NCI-H1417 (cell line): ENCODE measurements at regions not wholly inside any gene's neighbourhood (a gene's known extent, or its start where the extent isn't known, plus 50 kb on each side); places are given as distances from the start of the nearest gene placed in this dataset.

ENCODE experiments used
- DNase-seq, 3 experiments: peaks; one replicate each; lab custom pipeline; 2025; lab: John Stamatoyannopoulos, UW

GRCh38 chr12:19053218-19053617, 76.3 kb upstream of the PLEKHA5 start:
- no peak for DNase-seq

GRCh38 chr12:19054035-19054434, 75.5 kb upstream of the PLEKHA5 start:
- no peak for DNase-seq

- DNase-seq: peak in 2 of 3 experiments; percentile 7 to 55
These were observed 73.9 kb upstream of the PLEKHA5 start for GRCh38 chr12:19055589-19055988.

GRCh38 chr12:19058235-19059021, 71.1 kb upstream of the PLEKHA5 start:
- peak in 1 of 3 experiments; percentile 16 for DNase-seq

GRCh38 chr12:19064713-19065112, 64.8 kb upstream of the PLEKHA5 start:
- no peak for DNase-seq

GRCh38 chr12:19065223-19065622, 64.3 kb upstream of the PLEKHA5 start:
- no peak for DNase-seq

- DNase-seq: no peak
These were observed 63.7 kb upstream of the PLEKHA5 start for GRCh38 chr12:19065871-19066270.

- no peak for DNase-seq
These were observed 63.0 kb upstream of the PLEKHA5 start for GRCh38 chr12:19066475-19067001.

- no peak for DNase-seq
These were observed 61.4 kb upstream of the PLEKHA5 start for GRCh38 chr12:19068137-19068536.

- DNase-seq: no peak
These were observed 59.2 kb upstream of the PLEKHA5 start for GRCh38 chr12:19070341-19070740.

GRCh38 chr12:19074700-19075099, 54.8 kb upstream of the PLEKHA5 start:
- no peak for DNase-seq

GRCh38 chr12:19075711-19076340, 53.7 kb upstream of the PLEKHA5 start:
- no peak for DNase-seq
